SKM-1 treated with dmso at 0.1 percent for 144 hours (cell line): ENCODE measurements at regions not wholly inside any gene's neighbourhood (a gene's known extent, or its start where the extent isn't known, plus 50 kb on each side); places are given as distances from the start of the nearest gene placed in this dataset.
"Not testable (repeated sequence)": the region's sequence is repeated elsewhere in the genome, so short reads cannot be mapped to it uniquely, and the experiment has no call there.

Experiments used
- DNase-seq: peaks from one replicate; lab custom pipeline; 2025; ENCODE audit not compliant: unreplicated experiment; lab: John Stamatoyannopoulos, UW

DNA sequence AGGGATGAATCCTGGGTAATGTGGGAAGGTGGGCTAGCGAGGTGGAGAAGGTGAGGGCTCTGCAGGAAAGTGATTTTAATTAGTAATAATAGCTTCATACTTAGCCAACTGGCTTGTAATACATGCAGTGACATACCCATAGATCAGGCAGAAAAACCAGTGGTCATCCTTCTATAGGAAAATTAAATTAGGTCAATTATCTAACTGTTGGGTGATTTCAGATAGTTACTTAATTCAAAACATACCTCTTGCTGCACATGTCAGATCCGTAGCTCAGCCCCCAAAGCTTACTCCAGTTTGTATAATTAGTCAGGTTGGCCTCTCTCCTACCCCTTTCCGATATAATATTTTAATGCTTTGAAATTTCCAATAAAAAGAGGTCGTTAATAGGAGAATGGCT, 137.0 kb downstream of the TMEM114 start:
- DNase-seq, result no peak

- no peak for DNase-seq
Measured at GRCh38 chr16:8452941-8453340, 137.4 kb downstream of the TMEM114 start.

DNA sequence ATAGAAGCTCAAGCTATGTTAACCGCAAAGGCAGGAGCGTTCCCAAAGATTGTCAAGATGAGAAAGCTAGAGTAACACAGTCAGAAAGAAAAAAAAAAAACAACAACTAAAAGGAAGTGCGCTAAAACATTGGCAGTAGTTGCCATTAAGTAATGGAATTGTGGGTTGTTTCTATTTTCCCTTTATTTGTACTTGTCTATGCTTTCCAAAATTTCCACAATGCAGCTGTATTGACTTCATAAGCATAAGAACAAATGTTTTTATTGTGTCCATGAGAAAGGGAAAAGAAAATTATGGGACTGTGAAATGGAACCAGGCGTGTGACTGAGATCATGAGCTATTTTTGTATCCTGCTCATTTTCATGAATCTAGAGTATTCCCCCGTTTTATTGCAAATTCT, 153.4 kb downstream of the TMEM114 start:
- no peak for DNase-seq

DNA sequence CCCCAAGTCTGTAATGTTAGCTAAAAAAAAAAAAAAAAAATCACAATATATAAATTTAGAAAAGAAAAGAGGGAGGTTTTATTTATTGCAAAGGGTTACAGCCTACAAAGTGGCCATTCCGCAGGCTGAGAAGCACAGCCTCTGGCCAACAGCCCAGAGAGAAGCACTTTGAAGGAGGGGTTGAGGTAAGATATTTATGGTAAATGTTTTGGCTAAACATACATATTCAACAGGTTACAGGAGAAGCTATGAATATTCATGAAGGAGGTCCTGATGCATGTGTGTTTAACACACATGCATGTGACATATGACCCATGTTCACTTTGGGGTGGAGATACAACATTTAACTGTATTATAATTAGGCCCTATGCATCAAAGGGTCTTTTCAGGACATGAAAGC, 158.5 kb downstream of the TMEM114 start:
- DNase-seq, result no peak

DNA sequence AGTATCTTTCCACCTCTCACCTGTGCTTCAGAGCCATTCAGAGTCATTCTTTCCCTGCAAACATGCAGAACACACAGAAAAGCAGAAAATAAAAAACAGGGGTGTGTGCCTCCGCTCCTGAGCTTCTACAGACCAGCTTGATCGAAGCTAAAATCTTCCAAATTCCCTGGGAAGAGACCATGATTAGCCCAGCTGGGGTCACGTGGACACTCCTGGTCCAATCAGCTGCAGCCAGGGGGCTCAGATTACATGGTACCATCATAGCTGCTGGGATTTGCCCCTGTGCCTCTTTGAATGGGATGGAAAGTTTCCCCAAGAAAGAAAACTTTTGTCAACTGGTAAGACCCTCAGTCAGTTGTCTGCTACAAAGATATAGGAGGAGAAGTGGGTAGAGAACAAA, 159.9 kb downstream of the TMEM114 start:
- no peak for DNase-seq

- no peak for DNase-seq
Measured at GRCh38 chr16:8426569-8426968, 163.7 kb downstream of the TMEM114 start.

DNA sequence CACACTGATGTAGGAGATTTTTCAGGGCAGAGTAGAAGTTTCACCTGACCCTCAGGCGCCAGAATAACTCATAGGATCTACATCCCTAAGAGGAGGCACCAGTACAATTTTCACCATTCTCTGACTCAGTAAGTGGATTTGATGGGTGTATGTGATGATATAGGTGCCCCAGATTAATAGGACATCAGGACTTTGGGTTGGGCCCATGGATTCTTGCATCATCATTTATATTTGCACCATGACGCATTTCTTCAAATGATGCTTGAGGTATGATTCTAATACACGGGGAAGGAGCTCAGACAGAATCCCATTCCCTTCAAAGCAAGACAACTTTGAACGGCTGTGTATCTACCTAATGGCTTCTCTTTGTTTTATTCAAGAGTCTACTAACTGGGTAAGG, 173.2 kb downstream of the TMEM114 start:
- DNase-seq, result no peak

- DNase-seq, result no peak
Measured at GRCh38 chr16:8408855-8409567, 181.3 kb downstream of the TMEM114 start.

DNA sequence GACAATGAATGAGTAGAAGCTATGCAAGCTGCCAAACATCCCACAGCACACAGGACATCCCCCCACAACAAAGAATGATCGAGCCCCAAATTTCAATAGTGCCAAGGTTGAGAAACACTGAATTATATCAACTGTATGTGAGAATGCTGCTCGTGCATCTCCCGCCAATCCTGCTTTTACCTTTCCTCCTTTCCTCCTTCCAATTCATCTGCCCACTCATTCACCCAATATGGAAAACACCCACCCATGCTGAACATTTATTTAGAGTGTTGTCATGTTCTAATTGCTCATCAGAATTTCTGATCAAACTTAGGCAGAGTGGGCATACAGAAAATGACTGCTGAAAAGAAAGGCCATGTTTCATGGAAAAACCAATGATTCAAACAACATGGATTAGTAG, 183.0 kb downstream of the TMEM114 start:
- DNase-seq, result no peak

DNA sequence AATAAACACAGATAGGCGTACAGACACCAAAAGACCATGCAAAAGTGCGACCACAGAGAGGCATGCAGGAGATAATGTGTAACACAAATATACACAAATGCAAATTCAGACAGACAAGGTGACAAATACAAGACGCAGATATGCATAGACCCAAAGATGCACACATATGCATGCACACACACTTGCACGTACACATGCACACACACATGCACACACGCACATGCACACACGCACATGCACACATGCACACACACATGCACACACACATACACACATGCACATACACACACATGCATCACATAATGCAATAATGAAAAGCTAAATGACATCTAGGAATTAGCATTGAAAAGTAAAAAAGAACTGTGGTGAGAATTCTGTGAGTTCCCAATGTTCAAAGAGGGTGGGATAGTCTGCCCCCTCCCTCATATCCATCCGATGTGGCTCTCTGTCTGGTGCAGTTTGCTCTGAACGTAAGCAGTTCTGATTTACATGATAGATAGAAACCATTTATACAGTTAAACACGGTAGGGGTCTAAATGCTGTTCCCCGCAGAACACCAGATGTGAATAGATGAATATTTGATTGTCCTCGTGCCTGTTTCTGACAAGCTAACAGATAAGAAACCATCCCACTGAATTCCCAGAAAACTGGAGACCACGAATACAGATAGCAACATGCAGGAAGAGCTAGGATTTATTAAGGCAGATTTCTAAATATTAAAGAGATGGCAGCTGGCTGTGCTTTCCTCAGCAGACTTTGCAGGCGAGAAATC, 186.1 kb downstream of the TMEM114 start:
- no peak for DNase-seq

GRCh38 chr16:8402981-8403843, 187.1 kb downstream of the TMEM114 start:
- no peak for DNase-seq

- DNase-seq, result not testable (repeated sequence)
Measured at GRCh38 chr16:8400683-8401082, 189.6 kb downstream of the TMEM114 start.

DNA sequence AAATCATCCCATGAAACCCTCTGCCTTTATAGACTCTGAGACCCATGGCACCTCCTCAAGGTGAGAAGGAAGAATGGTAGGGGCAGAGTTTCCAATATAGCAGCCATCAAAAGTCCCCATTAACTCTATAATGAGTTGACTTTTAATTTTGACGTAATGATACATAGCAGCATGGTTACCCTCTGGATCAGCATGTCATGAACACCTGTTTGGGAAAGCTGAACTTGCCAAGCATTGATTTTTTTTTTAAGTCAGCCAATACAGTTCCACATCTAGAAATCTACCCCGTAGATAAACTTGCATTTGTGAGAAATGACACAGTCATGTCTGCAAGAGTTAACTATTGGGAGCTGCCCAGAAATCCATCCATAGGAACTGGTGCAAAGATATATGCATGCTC, 191.8 kb downstream of the TMEM114 start:
- DNase-seq, result no peak

GRCh38 chr16:8397223-8397622, 193.1 kb downstream of the TMEM114 start:
- DNase-seq, result no peak

- DNase-seq, result no peak
Measured at GRCh38 chr16:8396463-8396862, 193.8 kb downstream of the TMEM114 start.

GRCh38 chr16:8391257-8391656, 199.1 kb downstream of the TMEM114 start:
- DNase-seq, result no peak

GRCh38 chr16:8388684-8389083, 201.6 kb downstream of the TMEM114 start:
- DNase-seq, result no peak

GRCh38 chr16:8381814-8382213, 208.5 kb downstream of the TMEM114 start:
- DNase-seq, result no peak

GRCh38 chr16:8380311-8380710, 210.0 kb downstream of the TMEM114 start:
- no peak for DNase-seq

GRCh38 chr16:8377864-8378263, 212.4 kb downstream of the TMEM114 start:
- no peak for DNase-seq

DNA sequence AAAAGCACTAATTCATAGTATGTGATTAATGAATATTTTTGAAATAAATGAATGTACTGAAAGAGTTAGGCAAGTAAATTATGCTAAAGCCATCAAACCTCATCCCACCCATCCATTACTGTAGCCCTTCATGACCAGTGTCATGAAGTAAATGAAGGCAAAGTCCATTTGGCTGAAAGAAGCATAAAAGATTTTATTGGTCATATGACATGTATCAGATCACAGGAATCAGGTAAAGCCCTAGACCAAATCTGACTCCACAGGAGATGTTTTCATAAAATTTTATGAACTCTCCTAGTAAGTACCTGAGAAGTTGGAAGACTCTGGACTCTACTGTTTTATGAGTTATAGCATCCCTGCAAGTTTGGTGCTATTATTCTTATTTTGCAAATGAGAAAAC, 213.5 kb downstream of the TMEM114 start:
- DNase-seq, result no peak

DNA sequence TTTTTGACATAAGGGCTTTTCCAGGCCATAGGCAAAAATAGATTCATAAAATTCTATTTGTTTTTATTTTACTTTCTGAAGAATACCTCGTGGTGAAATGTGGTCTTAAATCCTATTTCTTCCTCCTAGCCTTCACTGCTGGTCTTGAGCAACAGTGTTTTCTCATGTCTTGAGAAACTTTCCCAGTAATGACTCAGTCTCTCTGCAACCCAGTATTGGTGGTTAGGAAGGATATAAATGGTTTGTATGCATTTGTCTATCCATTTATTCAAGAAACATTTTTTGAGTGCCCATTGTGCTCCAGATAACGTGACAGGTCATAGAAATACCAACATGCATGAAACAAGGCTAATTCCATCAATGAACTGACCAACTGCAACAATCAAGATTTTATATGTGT, 213.9 kb downstream of the TMEM114 start:
- no peak for DNase-seq
